HG02623 (cell line): ENCODE measurements at regions not wholly inside any gene's neighbourhood (a gene's known extent, or its start where the extent isn't known, plus 50 kb on each side); places are given as distances from the start of the nearest gene placed in this dataset.
"Not testable (repeated sequence)": the region's sequence is repeated elsewhere in the genome, so short reads cannot be mapped to it uniquely, and the experiment has no call there.

ENCODE experiments used
- ATAC-seq: cut with Tn5 transposase; IDR thresholded peaks from one replicate; pipeline ENCODE4 v1.9.1; 2021; ENCODE audit warnings: moderate library complexity; ENCODE audit not compliant: unreplicated experiment

DNA sequence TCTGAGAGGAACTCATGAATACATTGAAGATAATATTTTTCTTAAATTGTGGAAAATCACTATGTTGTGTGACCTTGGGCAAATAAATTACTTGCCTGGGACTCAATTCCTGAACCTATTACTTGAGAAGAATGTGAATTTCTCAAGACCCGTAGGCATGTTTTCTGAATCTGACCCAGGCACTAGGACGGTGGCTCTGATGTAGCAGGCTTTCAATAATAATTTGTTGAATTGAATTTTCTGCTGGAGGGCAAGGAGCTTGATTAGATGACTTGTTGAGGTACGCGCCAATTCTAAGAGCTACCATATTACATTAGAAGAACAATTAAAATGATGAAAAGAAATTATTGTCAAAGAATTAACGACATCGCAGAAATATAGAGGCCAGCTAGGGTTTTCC, 150.2 kb upstream of the LRRC3B start:
- no peak for ATAC-seq

DNA sequence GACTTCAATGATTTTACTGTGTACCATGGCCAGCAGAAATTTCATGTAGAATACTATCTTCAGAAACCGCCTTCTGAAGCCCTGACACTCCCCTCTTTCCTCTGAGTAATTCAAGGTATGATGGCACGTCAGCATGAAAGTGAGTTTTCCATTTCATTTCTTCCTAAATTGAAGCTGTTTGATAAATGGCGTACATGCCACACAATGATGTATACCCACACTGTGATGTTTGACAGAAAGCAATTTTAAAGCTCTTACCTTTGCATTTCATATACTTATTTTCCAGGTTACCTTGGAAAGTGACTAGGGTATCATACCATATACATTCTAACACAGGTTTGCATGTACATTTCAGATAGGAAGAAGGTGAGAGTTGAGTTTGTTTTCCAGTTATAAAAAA, 147.9 kb upstream of the LRRC3B start:
- ATAC-seq: no peak

DNA sequence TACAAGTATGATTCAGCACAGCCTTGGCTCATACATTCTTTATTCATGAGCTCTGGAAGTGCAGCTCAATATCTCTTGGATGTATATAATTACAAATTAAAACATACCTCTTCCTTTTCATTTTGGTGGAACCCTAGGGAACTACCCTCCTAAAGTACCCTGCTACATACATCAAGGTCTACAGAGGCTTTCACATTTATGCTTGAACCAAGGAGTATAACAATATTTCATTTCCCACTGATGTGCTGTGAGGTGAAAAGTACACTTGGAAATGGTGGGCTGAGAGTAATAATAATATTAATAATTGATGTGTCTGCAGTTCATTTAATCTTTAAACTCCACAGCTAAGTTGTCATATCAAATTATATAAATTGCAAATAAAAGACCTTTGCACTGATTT, 142.2 kb upstream of the LRRC3B start:
- no peak for ATAC-seq

DNA sequence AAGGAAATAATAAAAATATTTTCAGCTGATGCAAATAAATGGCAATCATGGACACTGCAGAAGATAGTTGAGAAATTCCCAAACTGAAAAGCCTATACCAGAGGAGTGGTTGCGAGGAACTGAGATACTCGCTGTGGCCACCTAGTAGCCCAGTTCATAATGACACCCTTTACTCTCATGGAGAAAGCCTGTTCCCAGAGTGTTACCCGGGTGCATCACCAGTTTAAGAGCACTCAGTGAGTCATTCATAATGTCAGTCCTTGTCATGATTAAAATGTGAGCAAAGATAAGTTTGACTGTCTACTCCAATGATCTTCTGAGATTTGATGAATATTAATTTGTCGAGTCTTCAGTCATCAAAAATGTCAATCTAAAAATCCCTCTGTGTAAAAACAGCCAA, 138.4 kb upstream of the LRRC3B start:
- ATAC-seq: no peak

DNA sequence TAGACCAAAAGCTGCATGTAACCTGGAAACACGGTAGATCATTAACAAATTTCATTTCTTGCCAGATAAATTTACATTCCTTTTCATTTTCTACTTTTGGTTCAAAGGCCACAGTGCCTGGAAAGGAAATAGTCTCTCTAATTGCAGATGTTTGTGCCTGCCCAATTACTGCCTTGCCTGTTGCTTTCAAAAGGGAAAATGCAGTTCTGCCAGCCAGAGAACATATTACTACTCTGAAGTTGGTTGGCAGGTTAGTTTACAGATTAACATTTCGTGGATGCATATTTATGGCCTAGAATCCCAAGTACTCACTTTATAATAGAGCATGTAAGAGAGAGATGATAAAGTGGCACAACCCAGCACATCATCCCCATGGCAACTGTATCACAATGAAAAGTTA, 124.3 kb upstream of the LRRC3B start:
- ATAC-seq: no peak

DNA sequence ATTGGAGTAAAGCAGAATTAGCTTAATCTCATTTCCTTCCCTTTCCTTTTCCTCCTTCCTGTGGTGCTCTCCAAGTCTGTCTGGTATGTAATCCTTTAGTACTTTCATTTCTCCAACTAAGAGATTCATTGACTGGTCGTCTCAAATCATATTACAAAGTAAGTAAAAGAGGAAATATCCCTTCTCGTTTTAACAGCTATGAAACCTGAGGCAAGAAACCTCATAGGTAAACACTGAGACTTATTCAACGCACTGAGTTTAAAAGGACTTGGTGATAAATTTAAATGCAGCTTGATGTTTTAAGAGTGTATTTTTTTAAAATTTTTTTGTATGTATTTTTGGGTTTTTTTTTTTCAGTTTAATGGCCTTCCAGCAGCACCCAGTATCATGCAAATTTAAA, 117.2 kb upstream of the LRRC3B start:
- no peak for ATAC-seq

DNA sequence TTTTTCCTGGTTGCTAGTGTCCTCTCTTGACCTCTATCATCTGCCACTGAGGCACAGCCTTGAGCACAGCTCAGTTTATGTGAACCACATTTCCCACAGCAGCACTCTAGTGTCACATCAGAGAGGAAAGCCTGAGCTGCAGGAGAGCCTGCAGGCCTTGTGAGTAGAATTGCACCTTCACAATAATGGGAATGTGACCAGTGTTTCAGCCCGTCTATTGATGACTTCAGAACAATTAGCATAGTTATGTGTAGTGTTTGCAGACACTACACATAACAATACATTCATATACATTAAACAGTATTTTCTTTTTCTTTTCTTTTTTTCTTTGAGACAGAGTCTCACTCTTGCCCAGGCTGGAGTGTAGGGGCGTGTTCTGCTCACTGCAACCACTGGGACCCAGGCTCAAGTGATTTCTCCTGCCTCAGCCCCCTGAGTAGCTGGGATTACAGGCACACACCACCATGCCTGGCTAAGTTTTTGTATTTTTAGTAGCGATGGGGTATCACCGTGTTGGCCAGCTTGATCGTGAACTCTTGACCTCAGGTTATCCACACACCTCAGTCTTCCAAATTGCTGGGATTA, 108.0 kb upstream of the LRRC3B start:
- ATAC-seq: not testable (repeated sequence)

DNA sequence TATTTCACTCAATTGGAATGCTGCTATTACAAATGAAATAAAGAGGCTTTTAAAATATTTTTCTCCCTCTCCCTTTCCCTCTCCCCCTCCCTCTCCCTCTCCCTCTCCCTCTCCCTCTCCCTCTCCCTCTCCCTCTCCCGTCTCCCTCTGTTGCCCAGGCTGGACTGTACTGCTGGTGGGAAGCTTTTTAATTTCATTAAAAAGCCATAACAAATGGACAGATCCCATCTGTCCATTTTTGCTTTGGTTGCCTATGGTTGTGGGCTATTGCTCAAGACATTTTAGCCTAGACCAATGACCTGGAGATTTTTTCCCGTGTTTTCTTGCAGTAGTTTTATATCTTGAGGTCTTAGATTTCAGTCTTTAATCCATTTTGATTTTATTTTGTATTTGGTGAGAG, 107.2 kb upstream of the LRRC3B start:
- no peak for ATAC-seq

DNA sequence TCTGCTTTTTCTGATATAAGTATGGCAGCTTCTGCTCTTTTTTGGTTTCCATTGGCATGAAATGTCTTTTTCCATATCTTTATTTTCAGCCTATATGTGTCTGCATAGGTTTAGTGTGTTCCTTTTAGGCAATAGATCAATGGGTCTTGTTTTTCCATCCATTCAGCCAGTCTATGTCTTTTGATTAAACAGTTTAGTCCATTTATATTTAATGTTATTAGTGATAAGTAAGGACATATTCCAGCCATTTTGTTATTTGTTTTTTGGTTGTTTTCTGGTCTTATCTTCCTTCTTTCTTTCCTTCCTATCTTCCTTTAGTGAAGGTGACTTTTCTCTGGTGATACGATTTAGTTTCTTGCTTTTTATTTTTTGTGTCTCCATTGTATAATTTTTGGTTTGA, 101.3 kb upstream of the LRRC3B start:
- no peak for ATAC-seq

DNA sequence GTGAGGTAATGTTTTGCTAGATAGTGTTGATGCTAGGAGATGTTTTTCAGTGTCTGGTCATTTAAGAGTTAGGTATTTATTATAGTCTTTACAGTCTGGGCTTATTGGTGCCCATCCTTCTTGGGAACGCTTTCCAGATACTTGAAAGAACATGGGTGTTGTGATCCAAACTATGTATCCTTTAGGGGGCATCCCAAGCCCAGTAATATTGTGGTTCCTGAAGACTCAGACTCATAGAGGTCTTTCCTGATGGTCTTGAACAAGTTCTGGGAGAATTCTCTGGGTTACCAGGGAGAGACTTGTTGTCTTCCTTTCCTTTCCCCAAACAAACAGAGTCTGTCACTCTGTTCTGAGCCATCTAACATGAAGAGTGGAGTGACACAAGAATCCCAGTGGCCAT, 99.7 kb upstream of the LRRC3B start:
- ATAC-seq: no peak

DNA sequence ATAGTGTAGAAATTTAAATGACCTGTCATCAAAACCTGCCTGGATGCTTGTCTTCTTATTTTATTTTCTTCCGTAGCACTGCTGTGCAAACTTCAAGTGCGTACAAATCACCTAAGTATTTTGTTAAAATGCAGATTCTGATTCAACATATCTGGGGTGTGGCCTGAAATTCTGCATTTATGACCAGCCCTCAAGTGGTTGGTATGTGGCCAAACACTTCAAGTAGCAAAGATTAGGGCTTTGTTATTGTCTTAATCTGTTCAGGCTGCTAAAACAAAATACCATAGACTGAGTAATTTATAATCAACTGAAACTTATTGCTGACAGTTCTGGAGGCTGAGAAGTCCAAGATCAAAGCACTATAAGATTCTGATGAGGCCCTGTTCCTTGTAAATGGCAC, 97.6 kb upstream of the LRRC3B start:
- no peak for ATAC-seq

DNA sequence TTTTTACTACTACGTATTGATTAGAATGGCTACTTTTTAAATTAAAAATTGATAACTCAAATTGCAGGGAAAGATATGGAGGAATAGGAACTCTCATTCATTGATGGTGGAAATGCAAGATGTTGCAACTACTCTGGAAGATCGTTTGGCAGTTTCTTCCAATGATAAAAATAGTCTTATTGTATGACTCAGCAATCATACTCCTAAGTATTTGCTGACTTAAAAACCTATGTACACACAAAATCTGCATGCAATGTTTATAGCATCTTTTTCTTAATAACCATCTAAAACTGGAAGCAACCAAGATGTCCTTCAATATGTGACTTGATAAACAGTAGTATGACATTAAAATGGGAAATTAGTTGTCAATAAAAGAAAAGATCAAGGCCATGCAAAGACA, 87.4 kb upstream of the LRRC3B start:
- ATAC-seq: no peak

DNA sequence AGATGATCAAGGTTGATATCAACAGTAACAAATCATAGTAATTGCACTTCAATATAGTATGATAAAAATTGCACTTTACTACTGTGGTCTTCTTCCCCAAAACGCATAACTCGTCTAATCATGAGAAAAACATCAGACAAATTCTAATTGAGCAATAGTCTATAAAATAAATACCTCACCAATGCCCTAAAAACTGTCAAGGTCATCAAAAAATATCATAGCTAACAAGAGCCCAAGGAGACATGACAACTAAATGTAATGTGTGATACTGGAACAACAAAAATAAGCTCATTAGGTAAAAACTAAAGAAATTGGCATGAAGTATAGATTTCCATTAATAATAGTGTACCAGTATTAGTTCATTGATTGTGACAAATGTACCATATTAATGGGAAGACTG, 85.6 kb upstream of the LRRC3B start:
- no peak for ATAC-seq

DNA sequence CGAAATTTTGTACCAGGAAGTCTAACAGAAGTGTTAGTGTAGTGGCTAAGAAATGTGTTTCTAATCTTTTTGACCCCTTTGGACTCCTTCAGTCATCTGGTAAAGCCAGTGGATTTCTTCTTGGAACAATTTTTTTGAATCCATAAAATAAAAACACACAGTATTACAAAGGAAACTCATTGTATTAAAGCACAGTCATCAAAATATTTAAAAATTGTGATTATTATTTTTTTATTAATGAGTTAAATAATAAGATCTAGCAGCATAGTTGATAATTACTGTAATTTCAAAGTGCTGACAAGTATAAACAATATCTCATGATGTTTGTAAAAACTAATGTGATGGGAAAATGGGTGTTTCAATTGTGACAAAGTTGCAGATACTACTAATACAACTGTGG, 72.2 kb upstream of the LRRC3B start:
- no peak for ATAC-seq

DNA sequence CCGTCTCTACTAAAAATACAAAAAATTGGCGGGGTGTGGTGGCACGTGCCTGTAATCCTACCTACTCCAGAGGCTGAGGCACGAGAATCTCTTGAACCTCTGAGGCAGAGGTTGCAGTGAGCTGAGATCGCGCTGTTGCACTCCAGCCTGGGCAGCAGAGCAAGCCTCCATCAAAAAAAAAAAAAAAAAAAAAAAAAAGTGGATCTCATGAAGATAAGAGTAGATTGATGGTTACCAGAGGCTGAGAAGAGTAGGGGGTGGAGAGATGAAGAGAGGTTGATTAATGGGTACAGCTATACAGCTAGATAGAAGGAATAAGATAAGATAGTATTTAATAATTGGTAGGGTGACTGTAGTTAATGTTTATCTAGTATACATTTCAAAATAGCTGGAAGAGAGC, 65.9 kb upstream of the LRRC3B start:
- ATAC-seq: no peak

DNA sequence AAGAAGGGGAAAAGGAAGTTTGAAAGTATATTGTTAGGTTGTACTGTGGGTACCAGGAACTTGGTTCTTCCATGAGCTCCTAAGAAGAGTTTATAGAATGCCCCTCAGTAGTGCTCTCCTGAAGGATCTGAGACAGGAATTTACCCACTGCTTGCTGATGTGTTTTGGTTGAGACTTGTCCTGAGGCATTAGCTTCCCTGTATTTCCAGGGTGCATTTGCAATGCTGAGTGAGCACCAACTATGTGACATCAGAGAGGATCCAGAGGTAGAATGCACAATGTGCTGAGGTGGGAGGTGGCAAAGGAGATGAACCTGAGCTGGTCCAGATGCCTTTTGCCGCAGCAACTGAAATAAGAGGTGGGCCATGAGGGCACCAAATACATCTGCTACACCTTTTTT, 64.3 kb upstream of the LRRC3B start:
- no peak for ATAC-seq

DNA sequence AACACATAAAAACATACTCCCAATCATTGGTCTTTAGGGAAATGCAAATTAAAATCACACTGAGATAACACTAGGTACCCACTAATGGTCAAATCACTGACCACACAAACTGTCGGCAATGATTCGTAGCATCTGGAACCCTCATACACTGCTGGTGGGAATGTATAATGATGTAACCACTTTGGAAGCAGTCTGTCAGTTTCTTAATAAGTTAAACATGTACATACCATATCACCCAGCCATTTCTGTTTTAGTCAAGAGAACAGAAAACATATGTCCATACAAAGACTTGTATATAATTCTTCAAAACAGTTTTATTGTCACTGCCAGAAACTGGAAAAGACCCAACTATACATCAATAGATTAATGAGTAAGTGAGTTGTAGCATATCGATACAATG, 63.3 kb upstream of the LRRC3B start:
- no peak for ATAC-seq

DNA sequence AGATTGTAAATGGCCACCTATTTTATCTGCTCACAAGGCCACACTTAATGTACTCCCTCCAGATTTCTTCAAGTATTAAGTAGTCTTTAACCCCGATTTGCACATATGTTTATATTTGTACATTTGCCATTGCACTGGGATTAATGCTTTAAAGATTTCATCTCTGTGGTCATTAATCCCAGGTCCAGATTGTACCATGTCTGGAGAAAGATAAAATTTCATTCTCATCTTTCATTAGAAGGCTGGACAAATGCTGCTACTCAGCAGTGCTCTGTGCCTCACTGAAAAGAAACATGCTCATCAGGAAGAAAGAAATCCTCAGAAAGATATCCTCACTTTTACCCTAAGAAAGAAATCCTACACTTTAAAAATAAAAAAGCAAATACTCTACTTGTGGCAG, 62.5 kb upstream of the LRRC3B start:
- ATAC-seq: no peak

DNA sequence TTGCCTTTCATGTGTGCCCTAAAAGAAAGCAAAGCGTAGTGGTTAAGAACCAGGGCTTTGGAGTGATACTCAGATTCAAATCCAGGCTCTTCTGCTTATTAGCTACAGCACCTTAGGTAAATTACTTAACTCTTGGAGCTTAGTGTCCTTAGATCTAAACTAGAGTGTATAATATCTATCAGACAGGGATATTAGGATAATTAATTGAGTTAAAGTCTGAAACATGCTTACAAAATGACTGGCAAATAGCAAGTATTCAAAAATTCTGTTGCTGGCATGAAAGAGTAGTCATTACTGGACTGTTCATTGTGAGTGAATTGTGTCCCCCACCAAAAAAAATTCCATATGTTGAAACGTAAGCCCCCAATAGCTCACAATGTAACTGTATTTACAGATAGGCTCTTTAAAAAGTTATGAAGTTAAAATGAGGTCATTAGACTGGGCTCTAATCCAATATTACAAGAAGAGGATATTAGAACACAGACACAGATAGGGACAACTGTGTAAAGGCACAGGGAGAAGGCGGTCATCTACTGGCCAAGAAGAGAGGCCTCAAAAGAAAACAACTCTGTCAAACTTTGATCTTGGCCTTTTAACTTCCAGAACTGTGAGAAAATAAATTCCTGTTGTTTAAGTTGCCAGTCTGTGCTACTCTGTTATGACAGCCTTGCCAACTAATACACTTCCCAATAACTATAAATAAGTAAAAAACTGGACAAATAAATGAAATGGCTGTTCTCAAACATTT, 60.4 kb upstream of the LRRC3B start:
- no peak for ATAC-seq
